Type B pancreatic cell (in vitro differentiated cells): ENCODE measurements at regions not wholly inside any gene's neighbourhood (a gene's known extent, or its start where the extent isn't known, plus 50 kb on each side); places are given as distances from the start of the nearest gene placed in this dataset.
"Not testable (repeated sequence)": the region's sequence is repeated elsewhere in the genome, so short reads cannot be mapped to it uniquely, and the experiment has no call there.

Source experiments
- DNase-seq: peaks from one replicate; pipeline ENCODE4 v3.0.0; 2021; ENCODE audit warnings: mixed read lengths; ENCODE audit not compliant: unreplicated experiment; ENCODE audit errors: extremely low spot score
- H3K27ac Mint-ChIP-seq: 2 replicates; pipeline ENCODE4 v1.8.0; 2021; ENCODE audit warnings: mild to moderate bottlenecking, mixed read lengths
- H3K27me3 Mint-ChIP-seq: 2 replicates; pipeline ENCODE4 v1.8.0; 2021; ENCODE audit warnings: mixed read lengths
- H3K36me3 Mint-ChIP-seq: 2 replicates; pipeline ENCODE4 v1.8.0; 2021; ENCODE audit warnings: mixed read lengths
- H3K4me1 Mint-ChIP-seq: one replicate; pipeline ENCODE4 v1.8.0; 2021; ENCODE audit warnings: mixed read lengths; ENCODE audit not compliant: unreplicated experiment
- H3K4me3 Mint-ChIP-seq: 2 replicates; pipeline ENCODE4 v1.8.0; 2021; ENCODE audit warnings: mild to moderate bottlenecking, mixed read lengths
- H3K9me3 Mint-ChIP-seq: 2 replicates; pipeline ENCODE4 v1.8.0; 2021; ENCODE audit warnings: mixed read lengths
- CTCF ChIP-seq: fragments of 200-600 bp; sonication (generic); conservative IDR thresholded peaks from 2 replicates; pipeline ENCODE4 v1.5.0; 2021; ENCODE audit warnings: antibody characterized with exemption, mild to moderate bottlenecking

GRCh38 chr20:22963581-22963980, 71.5 kb upstream of the SSTR4 start:
- no peak for DNase-seq
- Mint-ChIP-seq H3K36me3 (no peaks in the 10 kb centered on the region), H3K27me3 (peaks cover 32% of the 10 kb centered on the region), H3K27ac (no peak overlapping the region), H3K9me3 (no peaks in the 10 kb centered on the region), H3K4me1 (peaks cover 4% of the 10 kb centered on the region), H3K4me3 (no peak overlapping the region)
- no peak for TF ChIP-seq CTCF

GRCh38 chr20:22966787-22967464, 68.2 kb upstream of the SSTR4 start:
- Mint-ChIP-seq H3K27ac (no peak overlapping the region), H3K27me3 (peaks cover 36% of the 10 kb centered on the region), H3K4me1 (peaks cover 4% of the 10 kb centered on the region), H3K36me3 (no peaks in the 10 kb centered on the region), H3K4me3 (no peak overlapping the region), H3K9me3 (no peaks in the 10 kb centered on the region)
- TF ChIP-seq CTCF: no peak
- no peak for DNase-seq

- not testable (repeated sequence) for H3K4me1 Mint-ChIP-seq, H3K27ac Mint-ChIP-seq, H3K4me3 Mint-ChIP-seq, H3K36me3 Mint-ChIP-seq, H3K9me3 Mint-ChIP-seq, DNase-seq
- peaks cover 41% of the 10 kb centered on the region for H3K27me3 Mint-ChIP-seq
Observed at GRCh38 chr20:22967706-22968105, 67.4 kb upstream of the SSTR4 start.

DNA sequence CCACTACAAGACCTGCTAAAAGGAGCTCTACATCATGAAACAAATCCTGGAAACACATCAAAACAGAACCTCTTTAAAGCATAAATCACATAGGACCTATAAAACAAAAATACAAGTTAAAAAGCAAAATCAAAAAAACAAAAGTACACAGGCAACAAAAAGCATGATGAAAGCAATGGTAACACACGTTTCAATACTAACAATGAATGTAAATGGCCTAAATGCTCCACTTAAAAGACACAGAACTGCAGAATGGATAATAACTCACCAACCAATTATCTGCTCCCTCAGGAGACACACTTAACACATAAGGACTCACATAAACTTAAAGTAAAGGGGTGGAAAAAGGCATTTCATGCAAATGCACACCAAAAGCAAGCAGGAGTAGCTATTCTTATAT, 66.1 kb upstream of the SSTR4 start:
- peaks cover 45% of the 10 kb centered on the region for H3K27me3 Mint-ChIP-seq

DNA sequence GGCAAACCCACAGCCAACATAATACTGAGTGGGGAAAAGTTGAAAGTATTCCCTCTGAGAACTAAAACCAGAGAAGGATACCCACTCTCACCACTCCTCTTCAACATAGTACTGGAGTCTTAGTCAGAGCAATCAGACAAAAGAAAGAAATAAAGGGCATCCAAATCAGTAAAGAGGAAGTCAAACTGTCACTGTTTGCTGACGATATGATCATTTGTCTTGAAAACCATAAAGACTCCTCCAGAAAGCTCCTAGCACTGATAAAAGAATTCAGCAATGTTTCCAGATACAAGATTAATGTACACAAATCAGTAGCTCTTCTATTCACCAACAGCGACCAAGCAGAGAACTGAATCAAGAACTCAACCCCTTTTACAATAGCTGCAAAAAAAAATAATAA, 64.0 kb upstream of the SSTR4 start:
- not testable (repeated sequence) for H3K9me3 Mint-ChIP-seq, H3K36me3 Mint-ChIP-seq, H3K4me3 Mint-ChIP-seq, H3K4me1 Mint-ChIP-seq, H3K27ac Mint-ChIP-seq, DNase-seq
- peaks cover 54% of the 10 kb centered on the region for H3K27me3 Mint-ChIP-seq

More for the DNA sequence above, 66.1 kb upstream of the SSTR4 start:
- DNase-seq, H3K4me3 Mint-ChIP-seq, H3K27ac Mint-ChIP-seq, H3K36me3 Mint-ChIP-seq, H3K9me3 Mint-ChIP-seq, H3K4me1 Mint-ChIP-seq: not testable (repeated sequence)

DNA sequence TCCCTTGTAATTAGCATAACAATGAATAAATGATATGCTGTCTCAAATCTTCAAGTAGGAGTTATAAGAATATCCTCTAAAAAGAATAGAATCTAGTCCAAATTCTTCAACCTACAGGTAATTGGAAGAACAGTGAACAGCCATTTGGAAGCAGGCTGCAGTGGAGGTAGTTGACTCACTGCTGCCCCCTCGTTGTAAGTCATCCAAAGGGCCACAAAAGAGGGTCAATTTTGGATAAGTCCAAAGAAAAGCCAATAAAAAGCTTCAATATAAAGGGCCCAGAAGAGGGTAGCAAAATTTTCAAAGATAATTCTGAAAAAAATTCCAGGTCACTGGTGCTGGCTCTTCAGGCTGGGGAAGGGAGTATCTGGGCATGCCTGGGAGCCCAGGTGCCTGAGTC, 60.8 kb upstream of the SSTR4 start:
- Mint-ChIP-seq H3K9me3 (no peaks in the 10 kb centered on the region), H3K4me1 (no peaks in the 10 kb centered on the region), H3K36me3 (no peaks in the 10 kb centered on the region), H3K27me3 (peaks cover 63% of the 10 kb centered on the region), H3K27ac (no peak overlapping the region), H3K4me3 (no peak overlapping the region)
- DNase-seq: no peak
- TF ChIP-seq CTCF: peak; percentile 59

DNA sequence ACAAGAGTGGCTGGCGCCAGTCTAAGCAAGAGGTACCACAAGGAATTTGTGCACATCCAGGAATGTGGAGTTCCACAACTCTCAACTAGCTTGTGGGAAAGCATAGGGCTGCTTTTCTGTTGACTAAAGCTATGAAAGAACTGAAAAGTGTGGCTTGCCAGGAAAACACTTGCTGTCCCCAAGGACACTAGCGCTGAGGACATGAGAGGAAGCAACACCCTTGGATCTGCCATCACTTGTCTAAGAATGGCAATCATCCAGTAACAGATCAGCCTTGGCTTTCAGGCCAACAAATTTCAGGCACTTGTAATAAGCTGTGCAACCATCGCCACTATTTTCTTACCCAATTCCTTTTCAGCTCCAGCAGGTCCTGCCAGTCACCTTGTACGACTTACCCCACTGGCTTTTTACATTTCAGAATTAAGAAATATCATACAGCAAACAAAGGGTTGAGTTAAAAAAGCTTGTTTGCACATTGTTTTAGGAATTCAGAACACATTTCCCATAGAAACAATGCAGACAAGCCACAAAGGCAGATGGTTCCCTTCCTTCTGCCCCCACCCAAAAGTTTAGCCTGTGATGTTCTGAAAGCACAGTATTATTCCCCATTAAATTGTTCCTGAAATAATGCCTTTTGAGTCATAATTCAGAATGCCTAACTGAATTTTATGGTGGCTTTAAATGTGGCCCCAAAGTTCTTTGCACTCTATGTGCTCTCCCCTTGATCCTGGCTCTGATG, 57.9 kb upstream of the SSTR4 start:
- Mint-ChIP-seq H3K4me1 (no peaks in the 10 kb centered on the region), H3K27ac (no peak overlapping the region), H3K27me3 (peaks cover 55% of the 10 kb centered on the region), H3K36me3 (no peaks in the 10 kb centered on the region), H3K9me3 (peaks cover 6% of the 10 kb centered on the region), H3K4me3 (no peak overlapping the region)
- DNase-seq: no peak
- TF ChIP-seq CTCF: no peak
